Lung (tissue), 11 donors: ENCODE measurements at regions not wholly inside any gene's neighbourhood (a gene's known extent, or its start where the extent isn't known, plus 50 kb on each side); places are given as distances from the start of the nearest gene placed in this dataset.

Experiments
- ATAC-seq: fragments of 200-7000 bp; cut with Tn5 transposase; one replicate; pipeline ENCODE4 v1.9.1; 2020; ENCODE audit warnings: moderate number of reproducible peaks; ENCODE audit not compliant: insufficient read depth, low FRiP score
- DNase-seq, 3 donors: peaks; one replicate each; pipeline ENCODE4 v3.0.0-alpha.2; 2013 to 2017
- H3K27ac ChIP-seq, 2 donors: one replicate each; pipeline ENCODE4 v1.5.1; 2013; ENCODE audit warnings: mild to moderate bottlenecking in 2 of 2, moderate library complexity in 2 of 2, control low read depth in 1 of 2, inconsistent platforms in 1 of 2, low read depth in 1 of 2, low read length in 1 of 2
- H3K27me3 ChIP-seq, 3 donors: one replicate each; pipeline ENCODE4 v1.5.1; 2013; ENCODE audit warnings: low read length in 2 of 3; ENCODE audit not compliant: control insufficient read depth in 3 of 3, insufficient read depth in 3 of 3
- H3K36me3 ChIP-seq, 4 donors: one replicate each; pipeline ENCODE4 v1.5.1; 2013; ENCODE audit warnings: low read length in 4 of 4, mild to moderate bottlenecking in 1 of 4, moderate library complexity in 1 of 4; ENCODE audit not compliant: control insufficient read depth in 4 of 4, insufficient read depth in 4 of 4
- H3K4me1 ChIP-seq, 5 donors: one replicate each; pipeline ENCODE4 v1.5.1; 2013; ENCODE audit warnings: low read length in 5 of 5, mild to moderate bottlenecking in 2 of 5, moderate library complexity in 1 of 5; ENCODE audit not compliant: control insufficient read depth in 5 of 5, insufficient read depth in 5 of 5
- H3K4me3 ChIP-seq: one replicate; pipeline ENCODE4 v1.5.1; 2013; ENCODE audit warnings: mild to moderate bottlenecking, control low read depth, moderate library complexity
- H3K9ac ChIP-seq, 2 donors: one replicate each; pipeline ENCODE4 v1.5.1; 2013; ENCODE audit warnings: low read length in 2 of 2, control low read depth in 1 of 2; ENCODE audit not compliant: insufficient read depth in 1 of 2
- H3K9me3 ChIP-seq, 4 donors: one replicate each; pipeline ENCODE4 v1.5.1; 2013; ENCODE audit warnings: low read length in 3 of 4, mild to moderate bottlenecking in 1 of 4, moderate library complexity in 1 of 4; ENCODE audit not compliant: control insufficient read depth in 4 of 4, insufficient read depth in 3 of 4
- CTCF ChIP-seq: IDR thresholded peaks from 2 replicates; pipeline ENCODE4 v1.5.1; 2012; ENCODE audit warnings: mild to moderate bottlenecking; ENCODE audit errors: control extremely low read depth, extremely low read depth
- WGBS, 2 donors: extraction: QIAGEN DNeasy Blood & Tissue Kit; methylation state at CpG; one replicate each; pipeline ENCODE4 v1.1.7; 2013; 5-methylcytosine and 5-hydroxymethylcytosine counted together
- donor health status: control.
- donor health status: control.
- donor health status: Bipolar disorder and iron deficiency.
- donor health status: healthy.
- donor health status: DM: yes; HTN: yes; CAD: no.

DNA sequence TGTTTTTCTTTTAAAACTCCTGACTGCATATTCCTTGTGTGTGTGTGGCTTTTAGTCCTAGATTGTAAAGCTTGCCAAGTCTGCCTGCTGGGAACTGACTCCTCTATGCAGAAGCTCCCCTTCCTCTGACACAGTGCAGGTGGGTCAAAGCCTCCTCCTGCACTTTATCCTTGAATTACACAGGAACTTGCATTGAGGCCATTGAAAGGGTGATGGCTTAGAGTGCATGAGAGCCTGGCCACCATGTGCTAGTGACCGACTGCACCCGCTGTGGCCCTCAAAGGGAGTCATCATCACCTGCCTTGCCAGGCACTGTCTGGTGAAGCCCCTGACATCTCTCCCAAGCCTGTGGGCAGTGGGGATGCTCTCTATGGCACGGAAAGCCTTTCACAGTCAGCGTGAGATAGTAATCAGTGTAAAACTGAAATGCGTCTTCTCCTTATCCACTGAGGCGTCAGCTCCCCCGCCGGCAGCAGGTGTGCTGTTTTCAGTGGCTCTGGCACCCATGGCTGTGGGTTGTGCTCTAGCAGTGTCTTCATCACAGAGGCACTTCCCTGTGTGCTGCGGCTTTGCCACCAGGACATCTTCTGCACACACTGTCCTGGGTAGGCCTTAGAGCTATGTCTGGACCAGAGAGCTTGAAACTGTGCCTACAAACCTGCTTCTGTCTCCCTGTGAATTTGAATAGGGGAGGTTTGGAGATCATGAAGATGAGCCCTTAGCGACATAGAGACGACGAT, 87.9 kb downstream of the THBS2 start:
- H3K4me1 ChIP-seq: peaks cover 0 to 5% (median 2%) of the 10 kb centered on the region in 5 donors
- TF ChIP-seq CTCF: no peak
- DNase-seq (no peak), ATAC-seq (no peak)
- 94 to 95% methylated on average over 12 of the region's 12 CpGs for WGBS, 2 donors
- H3K9me3 ChIP-seq: no peaks in the 10 kb centered on the region
- no peak overlapping the region for H3K27ac ChIP-seq
- no peaks in the 10 kb centered on the region for H3K27me3 ChIP-seq
- no peak overlapping the region for H3K9ac ChIP-seq
- H3K4me3 ChIP-seq: no peak overlapping the region
- no peaks in the 10 kb centered on the region for H3K36me3 ChIP-seq

GRCh38 chr6:169164986-169165385, 88.7 kb downstream of the THBS2 start:
- Histone ChIP-seq H3K4me3 (no peak overlapping the region), H3K36me3 (no peaks in the 10 kb centered on the region), H3K27ac (no peak overlapping the region), H3K27me3 (no peaks in the 10 kb centered on the region), H3K9me3 (no peaks in the 10 kb centered on the region), H3K4me1 (peaks cover 0 to 6% (median 2%) of the 10 kb centered on the region in 5 donors), H3K9ac (no peak overlapping the region)
- DNase-seq (no peak), ATAC-seq (no peak)
- no peak for TF ChIP-seq CTCF
- 84 to 89% methylated on average over 5 of the region's 5 CpGs for WGBS, 2 donors

DNA sequence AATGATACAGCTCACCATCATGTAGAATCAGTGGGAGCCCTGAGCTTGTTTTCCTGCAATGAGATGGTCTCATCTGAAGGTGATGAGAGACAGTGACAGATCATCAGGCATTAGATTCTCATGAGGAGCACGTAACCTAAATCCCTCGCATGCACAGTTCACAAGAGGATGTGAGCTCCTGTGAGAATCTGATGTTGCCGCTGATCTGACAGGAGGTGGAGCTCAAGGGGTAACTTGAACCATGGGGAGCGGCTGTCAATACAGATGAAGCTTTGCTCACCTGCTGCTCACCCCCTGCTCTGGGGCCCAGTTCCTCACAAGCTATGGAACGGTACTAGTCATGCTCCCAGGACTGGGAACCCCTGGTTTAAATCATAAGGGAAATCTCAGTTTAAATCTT, 89.2 kb downstream of the THBS2 start:
- 93 to 97% methylated on average over 5 of the region's 5 CpGs for WGBS, 2 donors
- DNase-seq (no peak), ATAC-seq (no peak)
- Histone ChIP-seq H3K4me3 (no peak overlapping the region), H3K4me1 (peaks cover 0 to 9% (median 2%) of the 10 kb centered on the region in 5 donors), H3K36me3 (no peaks in the 10 kb centered on the region), H3K9ac (no peak overlapping the region), H3K27me3 (no peaks in the 10 kb centered on the region), H3K9me3 (no peaks in the 10 kb centered on the region), H3K27ac (no peak overlapping the region)
- no peak for TF ChIP-seq CTCF
